ENCODE measurements at regions not wholly inside any gene's neighbourhood (a gene's known extent, or its start where the extent isn't known, plus 50 kb on each side); places are given as distances from the start of the nearest gene placed in this dataset.
"Not testable (repeated sequence)": the region's sequence is repeated elsewhere in the genome, so short reads cannot be mapped to it uniquely, and the experiment has no call there.

DNA sequence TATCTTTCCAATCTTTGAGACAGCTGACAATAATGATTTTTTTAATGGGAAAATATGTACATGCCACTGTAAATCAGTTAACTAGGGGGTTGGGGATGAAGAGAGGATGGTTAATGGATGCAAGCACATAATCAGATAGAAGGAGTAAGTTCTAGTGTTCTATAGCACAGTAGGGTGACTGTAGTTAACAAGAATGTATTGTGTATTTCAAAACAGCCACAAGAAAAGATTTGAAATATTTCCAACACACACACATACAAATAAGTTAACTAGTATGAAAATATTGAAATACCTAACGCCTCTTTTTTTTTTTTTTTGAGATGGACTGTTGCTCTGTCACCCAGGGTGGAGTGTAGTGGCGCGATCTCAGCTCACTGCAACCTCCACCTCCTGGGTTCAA is 153.4 kb upstream of the SALL4 start:
- no peak for DNase-seq

DNA sequence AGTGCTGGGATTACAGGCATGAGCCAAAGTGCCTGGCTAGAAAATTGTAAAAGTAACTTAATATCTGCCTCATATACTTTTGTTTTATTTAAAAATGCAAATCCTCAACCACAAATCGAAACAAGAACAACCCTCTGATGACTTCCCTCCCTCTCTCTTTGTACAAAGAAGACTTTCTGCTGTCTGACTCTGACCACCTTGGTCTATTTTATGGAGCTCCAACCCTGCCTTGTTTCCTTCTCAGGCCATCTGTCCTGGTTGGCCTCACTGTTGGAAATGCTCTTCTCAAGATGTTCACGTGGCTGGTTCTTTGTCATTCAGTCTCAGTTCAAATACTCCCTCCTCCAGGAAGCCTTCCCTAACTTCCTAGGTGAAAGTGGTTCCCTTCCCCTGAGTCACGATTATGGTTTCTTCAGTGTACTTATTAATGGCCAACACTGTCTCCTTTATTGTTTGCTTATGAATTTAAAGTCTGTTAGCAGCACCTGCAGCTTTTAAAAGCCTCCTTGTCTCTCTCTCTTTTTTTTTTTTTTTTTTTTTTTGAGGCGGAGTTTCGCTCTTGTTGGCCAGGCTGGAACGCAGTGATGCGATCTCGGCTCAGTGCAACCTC is 151.5 kb upstream of the SALL4 start:
- DNase-seq = no peak

DNA sequence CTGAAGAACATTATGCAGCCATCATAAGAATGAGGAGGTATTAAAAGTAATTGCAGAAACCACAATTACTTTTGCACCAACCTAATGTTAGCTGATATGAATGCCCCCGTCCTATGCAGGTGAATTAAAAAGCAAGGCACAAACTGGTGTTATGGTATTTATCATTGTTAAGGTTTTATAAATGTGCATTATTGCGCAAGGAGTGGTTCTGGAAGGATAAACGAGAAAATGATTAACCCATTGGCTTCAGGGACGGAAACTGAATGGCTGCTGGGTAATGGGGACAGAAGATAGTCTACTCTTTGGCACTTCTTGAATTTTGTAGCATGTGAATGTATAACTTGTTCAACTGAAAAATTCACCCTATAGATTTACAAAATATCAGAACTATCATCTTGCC is 148.6 kb upstream of the SALL4 start:
- no peak for DNase-seq

DNA sequence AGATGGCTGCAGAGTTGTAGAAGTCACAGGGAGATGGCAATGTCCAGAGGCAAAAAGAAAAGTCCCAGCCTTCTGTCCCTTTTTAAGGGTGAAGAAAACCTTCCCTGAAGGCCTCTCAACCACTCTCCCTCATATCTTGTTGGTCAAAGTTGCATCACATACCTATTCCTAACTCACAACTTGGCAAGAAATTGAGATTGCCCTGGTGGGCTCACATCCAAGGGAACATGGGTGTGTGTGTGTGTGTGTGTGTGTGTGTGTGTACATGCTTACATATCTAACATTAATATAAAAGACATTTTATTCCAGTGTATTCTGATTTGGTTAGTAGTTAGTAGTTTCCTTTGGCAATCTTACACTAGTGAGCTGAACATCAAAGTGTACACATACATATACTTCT is 144.3 kb upstream of the SALL4 start:
- no peak for DNase-seq

DNA sequence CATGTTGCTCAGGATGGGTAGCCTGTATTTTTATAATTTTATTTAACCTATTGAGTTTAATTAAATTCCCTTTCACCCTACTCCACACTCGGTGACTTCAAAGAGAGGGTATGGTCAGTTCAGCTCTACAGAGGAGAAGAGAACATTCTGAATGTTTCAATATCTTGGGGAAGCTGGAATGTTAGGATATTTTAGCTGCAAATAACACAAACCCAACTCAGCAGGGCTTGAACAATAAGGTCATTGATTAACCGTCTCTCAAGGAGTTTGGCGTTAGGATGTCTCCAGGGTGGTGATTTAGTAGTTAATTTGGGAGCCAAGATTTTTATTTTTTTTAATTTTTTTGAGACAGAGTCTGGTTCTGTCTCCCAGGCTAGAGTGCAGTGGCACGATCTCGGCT is 143.6 kb upstream of the SALL4 start:
- DNase-seq = no peak

DNA sequence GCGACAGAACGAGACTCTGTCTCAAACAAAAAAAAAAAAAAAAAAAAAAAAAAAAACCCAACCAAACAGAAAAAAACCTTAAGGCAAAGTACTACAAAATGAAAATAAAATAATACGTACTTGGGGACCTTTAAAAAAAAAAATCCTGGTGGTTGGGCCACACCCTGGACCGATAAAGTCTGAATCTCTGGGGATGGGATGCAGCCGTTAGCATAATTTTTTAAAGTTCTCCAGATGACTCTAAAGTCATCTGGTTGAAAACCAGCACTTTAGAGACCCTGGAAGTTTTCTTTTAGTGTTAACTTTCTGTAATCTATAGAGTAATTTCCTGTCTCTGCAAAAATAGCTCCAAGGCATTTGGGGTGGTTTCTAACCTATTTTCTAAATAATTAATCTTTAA is 142.9 kb upstream of the SALL4 start:
- DNase-seq = no peak

DNA sequence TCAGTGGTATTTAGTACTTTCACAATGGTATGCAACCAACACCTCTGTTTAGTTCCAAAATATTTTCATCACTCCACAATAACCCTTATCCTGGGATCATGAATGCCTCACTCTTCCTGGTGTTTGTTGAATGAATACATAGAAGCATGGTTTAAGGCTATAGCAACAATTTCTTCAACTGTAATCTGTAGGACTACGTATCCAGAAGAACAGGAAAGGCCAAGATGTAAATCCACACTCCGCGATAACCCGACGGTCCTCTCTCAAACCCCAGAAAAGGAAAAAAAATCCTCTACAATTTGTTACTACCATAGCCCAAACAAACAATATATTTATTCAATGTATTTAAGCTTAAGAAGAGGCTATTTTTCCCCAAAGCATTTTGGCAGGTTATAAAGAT is 141.4 kb upstream of the SALL4 start:
- no peak for DNase-seq

DNA sequence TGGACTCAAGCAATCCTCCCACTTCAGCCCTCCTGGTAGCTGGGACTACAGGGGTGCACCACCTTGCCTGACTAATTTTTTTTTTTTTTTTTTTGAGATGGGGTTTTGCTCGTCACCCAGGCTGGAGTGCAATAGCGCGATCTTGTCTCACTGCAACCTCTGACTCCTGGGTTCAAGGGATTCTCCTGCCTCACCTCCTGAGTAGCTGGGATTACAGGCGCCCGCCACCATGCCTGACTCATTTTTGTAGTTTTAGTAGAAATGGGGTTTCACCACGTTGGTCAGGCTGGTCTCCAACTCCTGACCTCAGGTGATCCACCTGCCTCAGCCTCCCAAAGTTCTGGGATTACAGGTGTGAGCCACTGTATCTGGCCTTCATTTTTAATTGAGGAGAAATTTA is 141.0 kb upstream of the SALL4 start:
- not testable (repeated sequence) for DNase-seq

DNA sequence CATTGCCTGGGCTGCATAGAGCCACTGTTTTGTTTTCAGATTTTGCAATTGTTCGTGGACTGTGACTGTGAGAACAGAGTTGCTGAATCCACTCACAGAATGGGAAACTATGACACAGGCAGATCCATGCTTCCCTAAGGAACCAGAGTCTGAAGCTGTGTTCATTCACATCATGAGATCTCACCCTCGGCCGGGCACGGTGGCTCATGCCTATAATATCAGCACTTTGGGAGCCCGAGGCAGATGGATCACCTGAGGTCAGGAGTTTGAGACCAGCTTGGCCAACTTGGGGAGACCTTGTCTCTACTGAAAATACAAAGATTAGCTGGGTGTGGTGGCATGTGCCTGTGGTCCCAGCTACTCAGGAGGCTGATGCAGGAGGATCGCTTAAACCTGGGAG is 139.2 kb upstream of the SALL4 start:
- DNase-seq = no peak

DNA sequence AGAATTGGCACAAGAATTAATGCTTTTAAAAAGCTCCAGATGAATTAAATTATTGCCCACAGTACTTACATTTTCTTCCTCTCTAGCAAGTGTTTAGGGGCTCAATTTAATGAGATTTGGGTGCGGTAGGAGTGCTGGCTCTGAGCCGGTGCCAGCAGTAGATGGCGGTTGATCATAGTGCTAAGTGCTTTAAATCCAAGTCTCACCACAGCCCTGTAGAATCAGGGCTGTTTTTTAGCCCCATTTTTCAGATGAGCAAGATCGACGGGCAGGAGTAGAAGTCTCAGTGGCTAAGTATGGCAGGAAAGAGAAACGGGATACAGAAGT is 136.9 kb upstream of the SALL4 start:
- no peak for DNase-seq

DNA sequence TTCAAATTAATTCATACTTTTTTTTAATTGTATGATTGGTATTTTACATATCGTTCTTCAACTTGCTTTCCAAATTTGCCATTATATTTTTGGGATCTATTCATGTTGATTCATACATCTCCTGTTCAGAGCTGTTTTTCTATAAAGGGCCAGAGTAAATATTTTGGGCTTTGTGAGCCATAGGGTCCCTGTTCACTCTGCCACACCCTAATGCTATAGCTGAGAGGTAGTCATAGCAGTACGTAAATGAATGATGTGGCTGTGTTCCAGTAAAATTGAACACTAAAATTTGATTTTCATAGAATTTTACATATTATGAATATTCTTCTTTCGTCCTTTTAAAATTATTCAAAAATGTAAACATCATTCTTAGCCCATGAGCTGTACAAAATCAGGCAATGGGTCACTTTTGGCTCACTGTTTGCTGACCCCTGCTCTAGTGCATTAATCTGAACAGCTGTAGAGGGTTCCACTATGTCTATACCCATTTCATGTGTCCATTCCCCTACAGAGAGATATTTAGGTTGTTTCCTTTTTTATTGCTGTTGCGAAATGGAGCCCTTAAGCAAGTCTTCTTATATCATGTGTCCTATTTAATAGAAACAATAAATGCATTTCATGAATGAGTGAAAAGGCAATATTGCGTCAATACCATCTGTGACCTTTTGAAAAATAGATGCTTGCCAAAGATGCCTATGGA is 136.4 kb upstream of the SALL4 start:
- DNase-seq = no peak

DNA sequence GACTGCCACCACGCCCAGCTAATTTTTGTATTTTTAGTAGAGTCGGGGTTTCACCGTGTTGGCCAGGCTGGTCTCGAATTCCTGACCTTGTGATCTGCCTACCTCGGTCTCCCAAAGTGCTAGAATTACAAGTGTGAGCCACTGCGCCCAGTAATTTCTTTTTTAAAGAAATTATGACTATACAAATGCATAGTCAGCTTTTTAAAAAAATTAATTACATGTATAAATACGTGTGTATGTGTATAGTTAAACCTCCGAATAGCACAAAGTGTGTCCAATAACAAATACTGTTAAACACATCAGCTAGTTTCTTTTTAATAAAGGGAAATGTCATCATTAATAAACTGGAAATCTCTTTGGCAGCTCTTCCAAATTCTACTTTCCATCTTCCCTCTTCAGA is 135.5 kb upstream of the SALL4 start:
- no peak for DNase-seq

DNA sequence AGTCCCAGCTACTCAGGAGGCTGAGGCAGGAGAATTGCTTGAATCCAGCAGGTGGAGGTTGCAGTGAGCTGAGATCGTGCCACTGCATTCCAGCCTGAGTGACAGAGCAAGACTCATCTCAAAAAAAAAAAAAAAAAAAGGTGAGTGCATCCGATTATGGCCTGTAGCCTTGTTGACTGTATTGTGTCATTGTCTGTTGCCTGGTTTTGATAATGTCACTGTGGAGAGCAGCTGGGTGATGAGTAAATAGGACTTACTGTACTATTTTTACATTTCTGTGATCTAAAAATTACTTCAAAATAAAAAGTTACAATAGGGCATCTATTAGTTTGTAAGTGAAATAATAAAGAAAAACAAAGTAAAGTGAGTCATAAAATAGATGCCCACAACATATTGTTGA is 134.1 kb upstream of the SALL4 start:
- no peak for DNase-seq

DNA sequence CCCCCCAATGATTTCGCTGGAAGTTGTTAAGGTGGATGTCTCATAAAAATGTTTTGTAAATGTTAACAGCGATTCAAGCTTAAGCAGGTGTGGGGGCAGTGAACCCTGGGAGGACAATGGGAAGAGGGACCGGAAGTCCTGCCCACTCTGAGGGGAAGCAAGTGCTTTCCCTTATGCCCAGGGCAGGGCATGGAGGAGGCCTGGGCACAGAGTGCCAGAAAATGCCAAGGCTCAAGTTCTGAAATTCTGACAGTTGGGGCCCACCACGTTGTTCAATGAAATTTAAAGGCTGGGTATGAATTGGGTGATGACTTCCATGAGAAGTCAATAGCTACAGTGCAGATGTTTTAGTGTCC is 132.7 kb upstream of the SALL4 start:
- DNase-seq = no peak

DNA sequence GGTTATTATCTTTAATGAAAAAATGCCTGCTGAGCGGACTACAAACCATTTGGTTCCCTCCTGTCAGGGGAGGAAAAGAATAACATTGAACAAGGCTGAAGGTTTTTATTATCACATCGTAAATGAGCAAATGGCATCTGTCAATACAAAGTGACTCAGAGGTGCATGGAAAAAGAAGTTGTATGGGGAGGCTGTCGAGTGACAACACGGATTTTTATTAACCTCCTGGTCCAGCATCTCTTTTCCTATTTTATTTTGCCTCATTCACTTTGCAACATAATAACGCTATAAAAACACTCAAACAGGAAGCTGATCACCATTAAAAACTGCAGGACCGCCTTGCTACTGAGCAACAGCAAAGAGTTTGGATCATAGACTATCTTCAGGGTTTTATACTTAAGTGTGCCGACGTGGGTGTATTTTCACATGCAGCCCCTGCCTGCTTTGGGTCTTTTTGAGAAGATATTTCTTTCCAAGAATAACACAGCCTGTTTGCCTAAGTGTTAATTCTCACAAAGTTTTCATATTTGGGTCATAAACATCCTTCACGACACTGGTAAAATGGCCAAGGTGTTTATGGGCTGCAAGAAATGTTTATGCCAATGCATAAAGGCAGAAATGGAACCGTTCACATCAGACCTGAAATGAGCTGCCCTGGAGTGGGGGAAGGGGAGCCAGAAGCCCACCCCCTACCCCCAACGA is 132.1 kb upstream of the SALL4 start:
- DNase-seq = no peak

DNA sequence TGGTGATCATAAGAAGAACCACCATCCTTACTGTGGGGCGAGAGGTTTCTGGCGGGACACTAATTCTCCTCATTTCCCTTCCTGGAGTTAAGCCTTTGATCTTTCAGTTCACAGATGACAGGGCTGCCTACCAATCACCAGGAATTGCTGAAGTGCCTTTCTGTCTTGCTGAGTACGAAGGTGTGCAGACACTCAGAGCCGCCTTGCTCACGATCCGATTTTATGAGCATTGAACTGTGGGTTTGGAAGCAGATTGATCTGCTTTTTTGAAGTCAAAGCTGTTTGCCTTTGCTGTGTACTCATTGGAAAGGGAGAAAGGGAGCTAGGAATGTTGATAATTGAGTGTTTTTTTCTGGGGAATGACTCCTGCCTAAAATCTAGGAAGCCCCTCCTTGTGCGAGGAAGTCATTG is 129.1 kb upstream of the SALL4 start:
- DNase-seq = no peak

DNA sequence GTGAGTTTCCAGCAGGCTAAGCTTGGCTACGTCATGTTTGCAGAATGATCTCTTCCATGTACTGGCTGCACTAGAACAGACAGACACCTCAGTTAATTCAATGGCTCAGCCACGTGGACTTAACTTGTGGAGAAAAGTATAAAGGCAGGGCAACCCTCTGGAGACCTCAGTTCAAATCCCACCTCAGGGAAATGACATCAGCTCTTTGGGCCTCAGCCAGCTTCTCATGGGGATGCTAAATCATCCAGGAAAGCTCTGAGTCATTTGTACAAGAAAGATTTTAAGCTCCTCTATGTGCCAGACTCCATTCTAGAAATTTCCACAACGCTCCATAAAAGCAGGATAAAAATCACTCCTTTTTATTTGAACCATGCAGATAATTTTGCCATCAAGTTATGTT is 128.5 kb upstream of the SALL4 start:
- no peak for DNase-seq

DNA sequence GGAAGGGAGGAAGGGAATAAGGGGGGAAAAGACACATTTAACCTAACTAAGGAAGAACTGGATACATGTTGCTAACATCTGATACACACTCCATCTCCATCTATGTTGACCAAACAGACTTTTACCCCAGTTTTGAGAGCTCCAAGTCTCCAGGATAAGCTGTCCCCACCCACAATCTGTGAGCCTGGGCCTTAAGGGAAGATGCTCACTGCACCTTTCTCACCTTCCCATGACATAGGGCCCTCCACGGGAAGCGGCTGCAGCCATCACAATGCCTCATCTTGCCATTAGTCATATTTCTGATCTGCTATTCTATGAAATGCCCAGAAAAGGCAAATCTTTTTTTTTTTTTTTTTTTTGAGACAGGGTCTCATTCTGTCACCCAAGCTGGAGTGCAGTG is 126.6 kb upstream of the SALL4 start:
- DNase-seq = no peak

DNA sequence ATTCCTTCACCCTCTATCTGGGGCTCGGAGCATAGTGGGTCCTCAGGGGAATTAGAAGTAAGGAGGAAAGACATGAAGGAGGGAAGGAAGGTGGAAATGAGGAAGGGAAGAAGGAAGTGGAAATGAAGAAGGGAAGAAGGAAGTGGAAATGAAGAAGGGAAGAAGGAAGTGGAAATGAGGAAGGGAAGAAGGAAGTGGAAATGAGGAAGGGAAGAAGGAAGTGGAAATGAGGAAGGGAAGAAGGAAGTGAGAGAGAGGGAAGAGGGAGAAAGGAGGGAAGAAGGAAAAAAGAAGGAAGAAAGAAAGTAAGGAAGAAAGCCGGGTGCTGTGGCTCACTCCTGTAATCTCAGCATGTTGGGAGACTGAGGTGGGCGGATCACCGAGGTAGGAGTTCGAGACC is 125.6 kb upstream of the SALL4 start:
- not testable (repeated sequence) for DNase-seq

DNA sequence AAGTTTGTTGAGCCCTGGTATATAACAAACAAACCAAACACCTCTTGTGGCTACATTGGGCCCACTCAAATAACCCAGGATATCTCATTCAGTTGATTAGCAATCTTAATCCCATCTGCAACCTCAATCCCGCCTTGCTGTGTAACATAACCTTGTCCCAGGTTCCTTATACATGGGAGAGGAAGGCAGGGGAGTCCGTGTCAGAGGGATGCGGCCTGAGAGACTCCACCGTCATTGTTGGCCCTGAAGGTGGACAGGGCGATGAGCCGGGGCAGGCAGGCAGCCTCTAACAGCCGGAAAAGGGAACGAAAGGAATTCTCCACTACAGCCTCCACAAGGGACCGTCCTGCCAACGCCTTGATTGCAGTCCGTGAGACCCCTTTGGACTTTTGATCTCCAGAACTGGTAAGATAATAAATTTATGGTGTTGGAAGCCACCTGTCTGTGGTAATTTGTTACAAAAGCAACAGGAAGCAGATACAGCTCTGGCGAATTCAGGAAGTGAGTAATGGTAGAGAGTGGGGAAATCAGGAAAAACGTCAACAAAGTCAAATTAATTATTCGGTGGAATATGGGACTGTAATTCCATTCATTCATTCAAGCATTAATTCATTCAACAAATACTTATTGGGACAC is 124.5 kb upstream of the SALL4 start:
- DNase-seq = no peak

DNA sequence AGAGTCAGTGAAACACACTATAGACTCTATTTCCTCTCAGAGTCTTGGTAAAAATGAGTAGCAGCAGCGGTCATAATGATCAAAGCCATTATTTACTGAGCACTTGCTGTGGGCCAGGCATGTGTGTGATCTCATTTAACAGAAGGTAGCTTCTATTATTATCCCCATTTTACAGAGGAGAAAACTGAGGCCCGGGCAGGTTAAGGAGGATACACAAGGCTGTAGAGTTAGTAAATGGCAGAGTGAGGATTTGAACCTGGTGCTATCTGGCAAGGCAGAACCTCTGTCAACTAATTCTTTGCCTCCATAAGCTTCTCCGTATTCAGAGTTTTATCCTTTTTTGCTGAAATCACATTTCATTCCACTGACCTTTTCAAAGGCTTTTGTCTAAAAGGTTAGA is 122.2 kb upstream of the SALL4 start:
- no peak for DNase-seq

DNA sequence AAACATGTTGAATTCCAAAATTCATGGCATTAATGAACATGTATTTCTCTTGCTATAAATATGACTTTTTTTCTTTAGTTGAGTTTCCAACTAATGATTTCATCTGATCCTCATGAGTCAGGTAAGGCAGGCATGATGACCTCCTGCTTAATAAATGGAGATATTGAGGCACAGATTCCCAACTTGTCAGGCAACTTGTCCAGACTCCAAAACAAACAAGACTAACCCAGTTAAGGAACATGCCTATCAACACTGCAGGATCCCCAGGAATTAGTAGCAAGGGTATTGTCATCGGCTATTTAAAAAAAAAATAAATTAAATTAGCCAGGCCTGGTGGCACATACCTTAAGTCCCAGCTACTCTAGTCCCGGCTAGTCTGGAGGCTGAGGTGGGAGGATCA is 121.3 kb upstream of the SALL4 start:
- DNase-seq = no peak

DNA sequence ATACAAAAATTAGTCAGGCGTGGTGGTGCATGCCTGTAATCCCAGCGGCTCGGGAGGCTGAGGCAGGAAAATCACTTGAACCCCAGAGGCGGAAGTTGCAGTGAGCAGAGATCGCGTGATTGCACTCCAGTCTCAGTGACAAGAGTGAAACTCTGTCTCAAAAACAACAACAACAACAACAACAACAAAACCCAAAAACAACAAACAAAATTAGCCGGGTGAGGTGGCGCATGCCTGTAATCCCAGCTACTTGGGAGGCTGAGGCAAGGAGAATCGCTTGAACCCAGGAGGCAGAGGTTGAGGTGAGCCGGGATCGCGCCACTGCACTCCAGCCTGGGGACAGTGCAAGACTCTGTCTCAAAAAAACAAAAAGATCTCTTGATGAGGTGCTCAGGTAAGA is 120.5 kb upstream of the SALL4 start:
- not testable (repeated sequence) for DNase-seq

DNA sequence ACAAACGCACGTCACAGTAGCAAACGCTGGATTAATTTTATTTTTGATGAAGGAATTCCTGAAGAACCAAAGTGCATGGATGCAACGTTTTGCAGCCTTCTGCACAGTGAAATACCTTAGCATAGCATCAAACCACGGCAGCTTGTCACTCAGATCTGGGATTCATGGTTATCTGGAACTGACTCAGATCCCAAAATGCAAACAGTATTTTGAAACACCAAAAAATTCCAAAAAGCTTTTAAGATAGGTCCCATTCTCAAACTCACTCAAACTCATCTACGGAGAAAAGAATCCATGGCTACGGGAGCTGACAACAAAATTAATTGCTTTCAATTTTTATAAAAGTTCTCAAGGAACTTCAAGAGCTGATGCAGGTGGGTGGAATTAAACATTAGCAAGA is 116.2 kb upstream of the SALL4 start:
- no peak for DNase-seq

Measured in stimulated activated CD4-positive, alpha-beta T cell treated with anti-CD3 and anti-CD28 coated beads, Interleukin-12 subunit alpha, Interleukin-12 subunit beta, amount 100 ng/mL, for 4 hours (primary cell).